HK-2 (cell line): ENCODE measurements at regions not wholly inside any gene's neighbourhood (a gene's known extent, or its start where the extent isn't known, plus 50 kb on each side); places are given as distances from the start of the nearest gene placed in this dataset.

Experiments used
- DNase-seq: peaks from one replicate; pipeline ENCODE4 v3.0.0-alpha.2; 2018; ENCODE audit not compliant: unreplicated experiment

- DNase-seq, result no peak
These were observed 373.9 kb upstream of the NFE2L3 start for GRCh38 chr7:25777969-25778708.

- no peak for DNase-seq
These were observed 372.9 kb upstream of the NFE2L3 start for GRCh38 chr7:25779002-25779546.

GRCh38 chr7:25780904-25781303 lies 371.1 kb upstream of the NFE2L3 start:
- DNase-seq, result no peak

GRCh38 chr7:25781704-25782103 lies 370.3 kb upstream of the NFE2L3 start:
- DNase-seq, result no peak

- no peak for DNase-seq
These were observed 365.1 kb upstream of the NFE2L3 start for GRCh38 chr7:25786936-25787335.

- no peak for DNase-seq
These were observed 364.7 kb upstream of the NFE2L3 start for GRCh38 chr7:25787336-25787735.

- no peak for DNase-seq
These were observed 363.6 kb upstream of the NFE2L3 start for GRCh38 chr7:25788371-25788770.

- no peak for DNase-seq
These were observed 362.9 kb upstream of the NFE2L3 start for GRCh38 chr7:25788961-25789620.

- DNase-seq, result no peak
These were observed 362.0 kb upstream of the NFE2L3 start for GRCh38 chr7:25789701-25790640.

GRCh38 chr7:25790963-25791362 lies 361.0 kb upstream of the NFE2L3 start:
- DNase-seq, result no peak

GRCh38 chr7:25792586-25792985 lies 359.4 kb upstream of the NFE2L3 start:
- DNase-seq, result no peak

GRCh38 chr7:25795824-25796235 lies 356.2 kb upstream of the NFE2L3 start:
- no peak for DNase-seq

GRCh38 chr7:25798344-25798743 lies 353.7 kb upstream of the NFE2L3 start:
- DNase-seq, result no peak

- DNase-seq, result no peak
These were observed 350.8 kb upstream of the NFE2L3 start for GRCh38 chr7:25801214-25801613.

GRCh38 chr7:25802057-25802456 lies 349.9 kb upstream of the NFE2L3 start:
- DNase-seq, result no peak

GRCh38 chr7:25802473-25802872 lies 349.5 kb upstream of the NFE2L3 start:
- DNase-seq, result no peak

GRCh38 chr7:25803117-25803887 lies 348.7 kb upstream of the NFE2L3 start:
- DNase-seq, result no peak

- DNase-seq, result no peak
These were observed 347.8 kb upstream of the NFE2L3 start for GRCh38 chr7:25804154-25804553.

GRCh38 chr7:25805027-25805687 lies 346.8 kb upstream of the NFE2L3 start:
- no peak for DNase-seq

GRCh38 chr7:25807086-25807611 lies 344.8 kb upstream of the NFE2L3 start:
- no peak for DNase-seq

GRCh38 chr7:25809441-25809840 lies 342.6 kb upstream of the NFE2L3 start:
- no peak for DNase-seq
